ENCODE measurements at regions not wholly inside any gene's neighbourhood (a gene's known extent, or its start where the extent isn't known, plus 50 kb on each side); places are given as distances from the start of the nearest gene placed in this dataset.

- TF ChIP-seq ZFP30 (CRISPR knock-in tag; IDR thresholded peaks at IDR 0.05) (no peak), ZFP3 (CRISPR knock-in tag; IDR thresholded peaks at IDR 0.05) (no peak), ZNF8 (CRISPR knock-in tag; IDR thresholded peaks at IDR 0.05) (no peak), ESRRG (CRISPR knock-in tag; IDR thresholded peaks at IDR 0.05) (no peak), ARNTL (CRISPR knock-in tag; IDR thresholded peaks at IDR 0.05; ENCODE audit: borderline replicate concordance, low read depth) (no peak), RARB (CRISPR knock-in tag; IDR thresholded peaks at IDR 0.05) (no peak)
These were observed 95.0 kb downstream of the S1PR1 start for GRCh38 chr1:101331794-101332193.
